Gastroesophageal sphincter (tissue), 4 donors: ENCODE measurements at regions not wholly inside any gene's neighbourhood (a gene's known extent, or its start where the extent isn't known, plus 50 kb on each side); places are given as distances from the start of the nearest gene placed in this dataset.

ENCODE experiments used
- ATAC-seq: fragments of 150-250 bp; one replicate; pipeline ENCODE4 v1.9.1; 2016; ENCODE audit warnings: mild to moderate bottlenecking, moderate library complexity
- H3K27ac ChIP-seq, 4 donors: fragments of 200-600 bp; sonication (generic) in 3 of 4; 1 replicate in 3 of 4; 2 replicates in 1 of 4; pipeline ENCODE4 v1.5.1; 2016 to 2019
- H3K27me3 ChIP-seq: fragments of 200-600 bp; sonication (generic); one replicate; pipeline ENCODE4 v1.5.1; 2019
- H3K36me3 ChIP-seq, 2 donors: fragments of 200-600 bp; sonication (generic); one replicate each; pipeline ENCODE4 v1.5.1; 2019; ENCODE audit warnings: control low read depth in 1 of 2
- H3K4me1 ChIP-seq, 3 donors: fragments of 200-600 bp; sonication (generic); 1 replicate in 2 of 3; 2 replicates in 1 of 3; pipeline ENCODE4 v1.5.1; 2016 to 2019; ENCODE audit warnings: control low read depth in 2 of 3
- H3K4me3 ChIP-seq, 2 donors: fragments of 200-600 bp; sonication (generic); one replicate each; pipeline ENCODE4 v1.5.1; 2019; ENCODE audit warnings: mild to moderate bottlenecking in 1 of 2, moderate library complexity in 1 of 2
- H3K9me3 ChIP-seq, 3 donors: fragments of 200-600 bp; sonication (generic); one replicate each; pipeline ENCODE4 v1.5.1; 2017 to 2019; ENCODE audit warnings: control low read depth in 2 of 3
- CTCF ChIP-seq, 4 experiments: fragments of 200-600 bp in 2 of 4; fragments of 450-650 bp in 2 of 4; sonication (generic) in 1 of 4; IDR thresholded peaks; one replicate each; pipeline ENCODE4 v1.5.1; 2017 to 2019; ENCODE audit warnings: antibody characterized with exemption in 4 of 4, mild to moderate bottlenecking in 2 of 4, moderate library complexity in 2 of 4
- EP300 ChIP-seq: sonication (generic); formaldehyde crosslinking; IDR thresholded peaks from one replicate; pipeline ENCODE4 v1.6.1; 2017; ENCODE audit warnings: antibody characterized with exemption, mild to moderate bottlenecking
- POLR2A ChIP-seq, 2 donors: fragments of 450-650 bp; IDR thresholded peaks; one replicate each; pipeline ENCODE4 v1.6.1; 2017; ENCODE audit warnings: antibody characterized with exemption in 2 of 2, mild to moderate bottlenecking in 2 of 2, moderate library complexity in 1 of 2
- POLR2AphosphoS5 ChIP-seq: sonication (generic); formaldehyde crosslinking; IDR thresholded peaks from one replicate; pipeline ENCODE4 v1.6.1; 2017; ENCODE audit warnings: antibody characterized with exemption
- WGBS, 2 donors: methylation state at CpG; one replicate each; pipeline ENCODE4 v1.1.5; 2018; ENCODE audit warnings: low coverage in 1 of 2; 5-methylcytosine and 5-hydroxymethylcytosine counted together

GRCh38 chr7:119890631-119891030 lies 382.3 kb upstream of the KCND2 start:
- H3K36me3 ChIP-seq: no peaks in the 10 kb centered on the region
- no peaks in the 10 kb centered on the region for H3K27me3 ChIP-seq
- no peak overlapping the region for H3K27ac ChIP-seq
- no peaks in the 10 kb centered on the region for H3K4me1 ChIP-seq
- no peak overlapping the region for H3K4me3 ChIP-seq
- 85 to 92% methylated on average over 9 to 11 of the region's 12 CpGs for WGBS, 2 donors
- no peak for ATAC-seq
- TF ChIP-seq CTCF (IDR thresholded peaks at IDR 0.05) (no peak), EP300 (no peak), POLR2A (IDR thresholded peaks at IDR 0.05) (no peak), POLR2AphosphoS5 (no peak)
- H3K9me3 ChIP-seq: no peaks in the 10 kb centered on the region

DNA sequence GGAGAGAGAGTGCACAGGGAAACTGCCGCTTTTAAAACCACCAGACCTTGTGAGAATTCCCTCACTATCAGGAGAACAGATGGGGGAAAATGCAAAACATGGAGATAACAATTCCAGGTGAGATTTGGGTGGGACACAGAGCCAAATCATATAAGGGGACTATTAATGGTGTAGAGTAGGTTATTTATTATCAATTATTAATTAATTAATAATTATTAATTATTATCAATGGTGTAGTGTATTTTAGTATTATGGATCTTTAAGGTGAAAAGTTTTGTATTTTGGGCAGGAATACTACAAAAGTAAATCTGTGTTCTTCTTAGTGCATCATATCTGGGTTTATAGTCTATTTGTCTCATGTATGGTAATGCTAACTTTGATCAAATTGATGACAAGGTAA lies 377.7 kb upstream of the KCND2 start:
- no peak for ATAC-seq
- Histone ChIP-seq H3K27ac (no peak overlapping the region), H3K36me3 (no peaks in the 10 kb centered on the region), H3K9me3 (peaks cover 0 to 8% (median 0%) of the 10 kb centered on the region in 3 donors), H3K27me3 (no peaks in the 10 kb centered on the region), H3K4me1 (no peaks in the 10 kb centered on the region), H3K4me3 (no peak overlapping the region)
- no peak for TF ChIP-seq POLR2AphosphoS5
- TF ChIP-seq CTCF (IDR thresholded peaks at IDR 0.05): no peak
- TF ChIP-seq EP300: no peak
- TF ChIP-seq POLR2A (IDR thresholded peaks at IDR 0.05): no peak
- 71 to 94% methylated on average over 1 of the region's 1 CpG for WGBS, 2 donors

DNA sequence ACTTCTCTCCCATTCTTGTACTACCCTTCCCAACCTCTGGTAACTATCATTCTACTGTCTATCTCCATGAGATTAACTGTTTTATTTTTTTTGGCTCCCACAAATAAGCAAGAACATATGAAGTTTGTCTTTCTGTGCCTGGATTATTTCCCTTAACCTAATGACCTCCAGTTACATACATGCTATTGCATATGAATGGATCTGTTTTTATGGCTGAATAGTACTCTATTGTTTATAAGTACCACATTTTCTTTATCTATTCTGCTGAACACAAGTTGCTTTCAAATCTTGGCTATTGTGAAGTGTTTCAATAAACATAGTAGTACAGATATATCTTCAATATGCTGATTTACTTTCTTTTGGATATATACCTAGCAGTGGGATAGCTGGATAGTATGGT lies 376.6 kb upstream of the KCND2 start:
- Histone ChIP-seq H3K9me3 (peaks cover 0 to 8% (median 0%) of the 10 kb centered on the region in 3 donors), H3K36me3 (no peaks in the 10 kb centered on the region), H3K27ac (no peak overlapping the region), H3K4me3 (no peak overlapping the region), H3K27me3 (no peaks in the 10 kb centered on the region), H3K4me1 (no peaks in the 10 kb centered on the region)
- no peak for ATAC-seq
- no peak for TF ChIP-seq POLR2AphosphoS5
- TF ChIP-seq POLR2A (IDR thresholded peaks at IDR 0.05): no peak
- no peak for TF ChIP-seq EP300
- TF ChIP-seq CTCF (IDR thresholded peaks at IDR 0.05): no peak

DNA sequence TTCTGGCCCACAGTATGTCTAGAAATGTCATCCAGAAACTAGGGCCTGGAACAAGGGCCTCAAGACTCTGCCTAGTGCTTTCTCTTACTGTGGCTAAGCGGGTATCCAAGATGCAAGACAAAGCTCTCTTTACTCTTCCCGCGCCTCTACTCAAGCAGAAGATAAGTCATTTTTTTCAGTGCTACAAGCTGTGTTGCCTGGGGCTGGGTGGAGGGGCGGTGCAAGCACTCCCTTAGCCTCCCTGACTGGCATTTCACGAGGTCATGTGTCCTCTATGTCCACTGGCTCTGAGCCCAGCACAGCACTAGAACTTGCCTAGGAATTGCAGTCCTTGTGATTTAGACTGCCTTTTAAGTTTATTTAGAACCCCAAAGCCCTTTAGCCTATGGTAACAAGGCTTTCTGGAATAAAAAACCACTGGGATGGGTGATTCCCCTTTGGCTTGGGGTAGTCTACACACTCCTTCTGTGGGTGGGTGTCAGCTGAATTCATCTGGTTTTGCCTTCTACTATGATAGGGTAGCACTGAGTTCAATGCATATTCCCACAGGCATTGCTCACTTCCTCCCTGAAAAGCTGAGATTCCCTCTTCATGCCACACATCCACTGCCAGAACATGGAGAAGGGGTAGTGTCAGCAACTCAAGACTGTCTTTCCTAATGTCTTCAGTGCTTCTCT lies 371.8 kb upstream of the KCND2 start:
- H3K27me3 ChIP-seq: no peaks in the 10 kb centered on the region
- no peaks in the 10 kb centered on the region for H3K4me1 ChIP-seq
- no peaks in the 10 kb centered on the region for H3K36me3 ChIP-seq
- TF ChIP-seq POLR2A (IDR thresholded peaks at IDR 0.05) (no peak), EP300 (no peak), CTCF (IDR thresholded peaks at IDR 0.05) (no peak), POLR2AphosphoS5 (no peak)
- H3K27ac ChIP-seq: no peak overlapping the region
- no peak for ATAC-seq
- WGBS, 2 donors: 71% methylated on average over 5 of the region's 5 CpGs; no CpG with 5 or more reads in 1 of the 2 donors
- no peak overlapping the region for H3K4me3 ChIP-seq
- peaks cover 0 to 8% (median 0%) of the 10 kb centered on the region in 3 donors for H3K9me3 ChIP-seq

- Histone ChIP-seq H3K27me3 (no peaks in the 10 kb centered on the region), H3K27ac (no peak overlapping the region), H3K36me3 (no peaks in the 10 kb centered on the region), H3K4me3 (no peak overlapping the region), H3K9me3 (peaks cover 0 to under 1% (median 0%) of the 10 kb centered on the region in 3 donors), H3K4me1 (no peaks in the 10 kb centered on the region)
- TF ChIP-seq EP300: no peak
- TF ChIP-seq CTCF (IDR thresholded peaks at IDR 0.05): no peak
- TF ChIP-seq POLR2AphosphoS5: no peak
- TF ChIP-seq POLR2A (IDR thresholded peaks at IDR 0.05): no peak
- WGBS, 2 donors: 73 to 96% methylated on average over 2 of the region's 2 CpGs
- no peak for ATAC-seq
These were observed 369.9 kb upstream of the KCND2 start for GRCh38 chr7:119903085-119903484.
